ENCODE measurements at regions not wholly inside any gene's neighbourhood (a gene's known extent, or its start where the extent isn't known, plus 50 kb on each side); places are given as distances from the start of the nearest gene placed in this dataset.

GRCh38 chr4:35867057-35867456 is 377.3 kb downstream of the ARAP2 start:
- no peak for DNase-seq (ENCODE audit: low read depth)

- DNase-seq (ENCODE audit: low read depth) = no peak
Measured at GRCh38 chr4:35872273-35872672, 372.0 kb downstream of the ARAP2 start.

- no peak for DNase-seq (ENCODE audit: low read depth)
Measured at GRCh38 chr4:35879479-35879878, 364.8 kb downstream of the ARAP2 start.

- DNase-seq (ENCODE audit: low read depth) = no peak
Measured at GRCh38 chr4:35883108-35883507, 361.2 kb downstream of the ARAP2 start.

- DNase-seq (ENCODE audit: low read depth) = no peak
Measured at GRCh38 chr4:35884714-35885480, 359.4 kb downstream of the ARAP2 start.

GRCh38 chr4:35897808-35898207 is 346.5 kb downstream of the ARAP2 start:
- no peak for DNase-seq (ENCODE audit: low read depth)

- DNase-seq (ENCODE audit: low read depth) = no peak
Measured at GRCh38 chr4:35900286-35901243, 343.7 kb downstream of the ARAP2 start.

- no peak for DNase-seq (ENCODE audit: low read depth)
Measured at GRCh38 chr4:35912174-35912573, 332.1 kb downstream of the ARAP2 start.

- DNase-seq (ENCODE audit: low read depth) = no peak
Measured at GRCh38 chr4:35918491-35918977, 325.8 kb downstream of the ARAP2 start.

GRCh38 chr4:35925806-35926205 is 318.5 kb downstream of the ARAP2 start:
- DNase-seq (ENCODE audit: low read depth) = peak; percentile 8

- no peak for DNase-seq (ENCODE audit: low read depth)
Measured at GRCh38 chr4:35926788-35927187, 317.5 kb downstream of the ARAP2 start.

GRCh38 chr4:35933901-35934300 is 310.4 kb downstream of the ARAP2 start:
- DNase-seq (ENCODE audit: low read depth) = no peak

- peak; percentile 59 for DNase-seq (ENCODE audit: low read depth)
Measured at GRCh38 chr4:35934320-35934981, 309.9 kb downstream of the ARAP2 start.

- no peak for DNase-seq (ENCODE audit: low read depth)
Measured at GRCh38 chr4:35938936-35939335, 305.4 kb downstream of the ARAP2 start.

- DNase-seq (ENCODE audit: low read depth) = no peak
Measured at GRCh38 chr4:35939751-35940150, 304.6 kb downstream of the ARAP2 start.

GRCh38 chr4:35942092-35942491 is 302.2 kb downstream of the ARAP2 start:
- no peak for DNase-seq (ENCODE audit: low read depth)

- no peak for DNase-seq (ENCODE audit: low read depth)
Measured at GRCh38 chr4:35943606-35944005, 300.7 kb downstream of the ARAP2 start.

GRCh38 chr4:35948171-35948570 is 296.1 kb downstream of the ARAP2 start:
- DNase-seq (ENCODE audit: low read depth) = no peak

- DNase-seq (ENCODE audit: low read depth) = no peak
Measured at GRCh38 chr4:35950442-35950841, 293.9 kb downstream of the ARAP2 start.

- DNase-seq (ENCODE audit: low read depth) = no peak
Measured at GRCh38 chr4:35952751-35953150, 291.6 kb downstream of the ARAP2 start.

GRCh38 chr4:35963383-35963782 is 280.9 kb downstream of the ARAP2 start:
- DNase-seq (ENCODE audit: low read depth) = no peak
